ENCODE measurements at regions not wholly inside any gene's neighbourhood (a gene's known extent, or its start where the extent isn't known, plus 50 kb on each side); places are given as distances from the start of the nearest gene placed in this dataset.

- TF ChIP-seq NFYB (CRISPR knock-in tag; conservative IDR thresholded peaks at IDR 0.05; ENCODE audit: low read depth) (no peak), ZNF219 (CRISPR knock-in tag; IDR thresholded peaks at IDR 0.05; ENCODE audit: borderline replicate concordance) (no peak), JUN (CRISPR knock-in tag; IDR thresholded peaks at IDR 0.05) (no peak), USF1 (CRISPR knock-in tag; IDR thresholded peaks at IDR 0.05) (no peak), RELA (CRISPR knock-in tag; IDR thresholded peaks at IDR 0.05; ENCODE audit: borderline replicate concordance) (no peak), ELF4 (CRISPR knock-in tag; IDR thresholded peaks at IDR 0.05; ENCODE audit: low read depth) (no peak), TP53 (CRISPR knock-in tag; IDR thresholded peaks at IDR 0.05) (no peak), ERG (CRISPR knock-in tag; IDR thresholded peaks at IDR 0.05) (no peak), ZBTB43 (CRISPR knock-in tag; IDR thresholded peaks at IDR 0.05) (no peak), STAT6 (CRISPR knock-in tag; conservative IDR thresholded peaks at IDR 0.05; ENCODE audit: low read depth) (no peak), E2F4 (CRISPR knock-in tag; IDR thresholded peaks at IDR 0.05; ENCODE audit: borderline replicate concordance, low read depth) (no peak), ZNF423 (CRISPR knock-in tag; IDR thresholded peaks at IDR 0.05) (no peak), ZNF671 (CRISPR knock-in tag; IDR thresholded peaks at IDR 0.05) (no peak), FOXJ3 (CRISPR knock-in tag; IDR thresholded peaks at IDR 0.05; ENCODE audit: borderline replicate concordance) (no peak), HMGA2 (CRISPR knock-in tag; IDR thresholded peaks at IDR 0.05) (no peak), CDX4 (CRISPR knock-in tag; IDR thresholded peaks at IDR 0.05; ENCODE audit: borderline replicate concordance) (no peak), ATF3 (CRISPR knock-in tag; conservative IDR thresholded peaks at IDR 0.05) (no peak)
- DNase-seq (ENCODE audit: low spot score) (no peak), ATAC-seq (no peak)
- H3K36me3 Mint-ChIP-seq = no peaks in the 10 kb centered on the region
- no peaks in the 10 kb centered on the region for H3K27me3 Mint-ChIP-seq (ENCODE audit: low read depth)
- no peaks in the 10 kb centered on the region for H3K9me3 Mint-ChIP-seq
- ChIA-PET CTCF (interaction anchor here (1.3 to 2.8 kb wide), 2 partner anchors 94 to 519 kb away, joined by 4 to 13 read pairs; no protein-coding TSS in a partner anchor), POLR2A (no interaction called here)
- H3K4me1 Mint-ChIP-seq = peaks cover 8% of the 10 kb centered on the region
- no peak overlapping the region for H3K27ac Mint-ChIP-seq
- no peak overlapping the region for H3K4me3 Mint-ChIP-seq
Observed at GRCh38 chr15:47990821-47991220, 130.0 kb upstream of the SLC24A5 start.

GRCh38 chr15:47991357-47991756 lies 129.4 kb upstream of the SLC24A5 start:
- H3K36me3 Mint-ChIP-seq = no peaks in the 10 kb centered on the region
- H3K27me3 Mint-ChIP-seq (ENCODE audit: low read depth) = no peaks in the 10 kb centered on the region
- no peaks in the 10 kb centered on the region for H3K9me3 Mint-ChIP-seq
- H3K4me3 Mint-ChIP-seq = no peak overlapping the region
- peaks cover 8% of the 10 kb centered on the region for H3K4me1 Mint-ChIP-seq
- POLR2A ChIA-PET = no interaction called here
- TF ChIP-seq NFATC4 (CRISPR knock-in tag; IDR thresholded peaks at IDR 0.05) (no peak), PREB (CRISPR knock-in tag; IDR thresholded peaks at IDR 0.05; ENCODE audit: borderline replicate concordance) (no peak), ELF4 (CRISPR knock-in tag; IDR thresholded peaks at IDR 0.05; ENCODE audit: low read depth) (no peak), ZNF416 (CRISPR knock-in tag; IDR thresholded peaks at IDR 0.05) (no peak), CBFB (CRISPR knock-in tag; IDR thresholded peaks at IDR 0.05; ENCODE audit: low read depth) (no peak), MAX (CRISPR knock-in tag; IDR thresholded peaks at IDR 0.05) (no peak), JUN (CRISPR knock-in tag; IDR thresholded peaks at IDR 0.05) (no peak), ZNF425 (CRISPR knock-in tag; conservative IDR thresholded peaks at IDR 0.05) (no peak), GABPB1 (CRISPR knock-in tag; IDR thresholded peaks at IDR 0.05) (no peak)
- no peak for DNase-seq (ENCODE audit: low spot score)
- H3K27ac Mint-ChIP-seq = no peak overlapping the region
- no peak for ATAC-seq
- CTCF ChIA-PET = interaction anchor here (2.8 kb wide), 1 partner anchor 94 kb away, joined by 13 read pairs; no protein-coding TSS in a partner anchor
